AG08396 (cell line): ENCODE measurements at regions not wholly inside any gene's neighbourhood (a gene's known extent, or its start where the extent isn't known, plus 50 kb on each side); places are given as distances from the start of the nearest gene placed in this dataset.
"Not testable (repeated sequence)": the region's sequence is repeated elsewhere in the genome, so short reads cannot be mapped to it uniquely, and the experiment has no call there.

ENCODE experiments used
- DNase-seq: peaks from one replicate; pipeline ENCODE4 v3.0.0; 2012; ENCODE audit warnings: low spot score, mixed read lengths

DNA sequence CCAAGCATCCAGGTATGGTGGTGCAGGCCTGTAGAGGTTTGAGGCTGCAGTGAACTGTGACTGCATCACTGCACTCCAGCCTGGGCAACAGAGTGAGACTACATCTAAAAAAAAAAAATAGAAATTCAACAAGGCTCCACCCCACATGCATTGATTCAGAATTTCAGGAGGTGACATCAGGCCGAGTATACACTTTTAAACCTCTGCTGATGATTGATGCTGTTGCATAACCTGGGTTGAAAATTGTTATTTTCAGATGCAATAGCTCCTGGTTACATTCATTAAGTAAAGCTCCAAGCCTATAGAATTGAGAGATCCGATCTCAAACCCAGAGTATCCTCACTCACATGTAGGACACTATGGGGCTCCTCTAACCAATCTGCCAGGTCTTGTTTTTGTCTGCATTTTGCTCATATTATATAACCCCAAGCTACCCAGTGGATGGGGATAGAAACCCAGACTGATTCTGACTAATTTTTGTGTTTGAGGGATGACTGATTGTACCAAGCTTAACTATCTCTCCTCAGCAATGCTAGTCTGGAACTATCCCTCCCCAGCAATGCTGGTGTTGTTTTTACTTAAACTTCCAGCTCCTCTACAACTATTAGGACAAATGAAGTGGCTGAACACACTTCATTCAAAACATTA lies 123.5 kb upstream of the PREP start:
- DNase-seq, result no peak

DNA sequence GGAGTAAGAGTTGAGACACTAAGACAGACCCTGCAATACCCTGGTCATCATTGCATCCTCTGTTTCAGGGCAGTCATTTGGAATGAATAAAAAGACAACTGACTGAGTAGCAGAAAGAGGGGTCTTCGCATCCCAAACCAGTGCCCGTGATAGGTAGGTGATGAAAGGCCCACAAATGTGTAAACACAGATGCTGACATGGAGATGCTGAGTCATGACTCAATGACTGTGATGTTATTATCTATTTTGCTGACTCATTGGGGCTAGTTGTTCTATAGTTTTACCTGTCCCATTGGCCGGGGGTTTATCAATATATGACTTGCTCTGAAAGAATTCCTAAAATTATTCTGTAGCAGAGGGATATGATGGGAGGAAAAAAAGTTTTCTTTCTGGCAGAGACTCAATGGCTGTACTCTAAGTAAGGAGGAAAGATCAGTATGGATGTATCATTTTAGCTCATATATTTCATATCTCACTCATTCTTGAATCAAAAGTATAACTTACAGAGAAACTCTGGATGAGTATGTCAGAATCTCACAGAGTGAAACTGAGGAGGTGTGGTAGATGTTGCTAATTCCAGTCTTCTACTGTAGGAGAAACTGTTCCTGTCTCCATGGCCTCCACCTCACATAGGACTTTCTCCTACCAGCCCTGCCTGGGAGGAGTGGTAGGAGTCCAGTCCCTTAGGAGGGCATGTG lies 119.9 kb upstream of the PREP start:
- DNase-seq, result peak; percentile 12

DNA sequence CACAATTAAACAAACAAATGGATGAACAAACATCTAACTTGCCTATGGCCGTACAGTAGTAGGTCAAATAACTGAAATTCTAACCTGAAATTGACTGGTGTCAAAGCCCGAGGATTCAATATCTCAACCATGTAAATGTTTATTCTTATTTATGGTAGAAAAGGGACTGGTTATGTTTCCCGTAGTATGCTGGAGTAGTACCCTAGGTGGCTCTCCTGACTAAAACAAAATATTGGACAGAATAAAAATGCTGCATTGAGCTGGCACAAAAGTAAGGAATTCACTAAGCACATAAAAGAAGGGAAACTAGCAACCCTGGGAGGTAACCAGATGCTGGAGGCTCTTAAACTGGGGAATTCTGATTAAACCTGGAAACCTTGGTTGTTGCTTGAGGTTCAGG lies 117.1 kb upstream of the PREP start:
- DNase-seq, result no peak

DNA sequence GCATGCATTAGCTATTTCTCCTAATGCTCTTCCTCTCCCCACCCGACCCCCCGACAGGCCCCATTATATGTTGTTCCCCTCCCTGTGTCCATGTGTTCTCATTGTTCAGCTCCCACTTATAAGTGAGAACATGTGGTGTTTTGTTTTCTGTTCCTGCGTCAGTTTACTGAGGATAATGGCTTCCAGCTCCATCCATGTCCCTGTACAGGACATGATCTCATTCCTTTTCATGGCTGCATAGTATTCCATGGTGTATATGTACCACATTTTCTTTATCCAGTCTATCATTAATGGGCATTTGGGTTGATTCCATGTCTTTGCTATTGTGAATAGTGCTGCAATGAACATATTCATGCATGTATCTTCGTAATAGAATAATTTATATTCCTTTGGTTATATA lies 116.1 kb upstream of the PREP start:
- DNase-seq, result not testable (repeated sequence)

DNA sequence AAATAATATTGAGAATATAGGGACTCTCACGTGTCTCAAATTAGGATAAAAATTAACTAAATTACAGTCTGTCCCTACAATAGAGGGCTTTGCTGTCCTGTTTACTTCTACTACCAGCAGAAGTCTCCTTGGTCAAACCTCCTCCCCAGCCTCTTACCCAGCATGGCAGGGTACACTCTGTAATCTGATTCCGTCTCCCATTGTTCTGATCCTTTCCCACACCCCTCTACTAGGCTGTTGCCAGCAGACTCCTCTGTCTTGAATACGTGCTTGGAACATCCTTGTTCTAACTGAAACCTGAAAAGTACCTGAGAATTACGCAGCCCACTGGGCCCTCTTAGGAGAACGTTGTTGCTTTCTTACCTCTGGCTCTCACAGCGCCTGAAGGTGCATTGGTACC lies 112.2 kb upstream of the PREP start:
- no peak for DNase-seq

DNA sequence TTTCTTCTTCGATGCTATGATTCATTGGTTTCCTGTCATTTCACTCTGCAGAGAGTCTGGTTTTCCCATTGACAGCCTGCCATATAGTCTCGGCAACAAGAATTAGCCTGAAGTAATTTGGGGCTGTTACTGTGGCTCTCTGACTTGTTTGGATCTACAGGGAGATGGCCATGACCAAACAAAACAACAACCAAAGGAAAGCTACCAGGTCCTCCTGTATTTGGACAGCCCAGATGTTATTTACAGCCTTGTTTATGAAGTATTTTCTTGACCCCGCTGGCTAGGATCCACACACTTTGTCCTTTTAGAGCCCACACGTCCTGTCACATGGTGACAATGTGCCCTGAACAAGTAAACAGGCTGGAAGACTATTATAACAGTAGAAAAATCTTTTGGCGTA lies 111.4 kb upstream of the PREP start:
- DNase-seq, result no peak

DNA sequence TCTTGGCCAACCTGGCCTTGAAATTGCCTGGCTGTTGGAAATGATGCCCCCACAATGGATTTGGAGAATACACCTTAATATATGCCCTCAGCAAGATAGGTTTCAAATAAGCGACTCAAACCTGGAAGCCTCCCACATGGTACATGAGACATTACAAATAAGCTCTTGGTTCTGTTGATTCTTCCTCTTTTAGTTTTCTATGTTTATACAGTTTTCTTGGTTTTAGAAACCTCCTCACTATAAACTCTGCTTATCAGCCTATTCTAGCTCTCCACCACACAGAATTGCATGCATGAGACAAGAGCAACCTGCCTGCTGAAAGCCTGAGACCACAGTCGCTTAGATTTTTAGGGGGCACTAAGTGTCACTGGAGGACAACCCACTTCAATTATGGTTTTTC lies 108.8 kb upstream of the PREP start:
- DNase-seq, result no peak

DNA sequence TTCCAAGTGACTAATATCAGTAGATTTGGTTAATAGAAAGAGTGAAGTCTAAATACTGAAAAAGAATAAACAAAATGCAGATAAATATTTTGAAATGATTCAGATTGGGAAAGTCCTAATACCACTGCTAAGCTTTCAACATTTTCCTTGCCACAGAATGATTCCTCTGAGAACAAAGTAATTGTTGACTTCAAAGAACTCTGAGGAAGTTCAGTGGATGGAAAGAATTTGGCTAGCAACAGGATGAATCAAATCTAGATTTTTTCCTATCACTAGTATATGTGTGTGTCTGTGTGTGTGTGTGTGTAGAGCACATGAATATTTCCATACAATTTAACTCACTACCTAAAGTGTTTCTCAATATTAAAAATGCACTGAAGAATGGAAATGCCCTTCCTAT lies 107.9 kb upstream of the PREP start:
- peak; percentile 26 for DNase-seq

DNA sequence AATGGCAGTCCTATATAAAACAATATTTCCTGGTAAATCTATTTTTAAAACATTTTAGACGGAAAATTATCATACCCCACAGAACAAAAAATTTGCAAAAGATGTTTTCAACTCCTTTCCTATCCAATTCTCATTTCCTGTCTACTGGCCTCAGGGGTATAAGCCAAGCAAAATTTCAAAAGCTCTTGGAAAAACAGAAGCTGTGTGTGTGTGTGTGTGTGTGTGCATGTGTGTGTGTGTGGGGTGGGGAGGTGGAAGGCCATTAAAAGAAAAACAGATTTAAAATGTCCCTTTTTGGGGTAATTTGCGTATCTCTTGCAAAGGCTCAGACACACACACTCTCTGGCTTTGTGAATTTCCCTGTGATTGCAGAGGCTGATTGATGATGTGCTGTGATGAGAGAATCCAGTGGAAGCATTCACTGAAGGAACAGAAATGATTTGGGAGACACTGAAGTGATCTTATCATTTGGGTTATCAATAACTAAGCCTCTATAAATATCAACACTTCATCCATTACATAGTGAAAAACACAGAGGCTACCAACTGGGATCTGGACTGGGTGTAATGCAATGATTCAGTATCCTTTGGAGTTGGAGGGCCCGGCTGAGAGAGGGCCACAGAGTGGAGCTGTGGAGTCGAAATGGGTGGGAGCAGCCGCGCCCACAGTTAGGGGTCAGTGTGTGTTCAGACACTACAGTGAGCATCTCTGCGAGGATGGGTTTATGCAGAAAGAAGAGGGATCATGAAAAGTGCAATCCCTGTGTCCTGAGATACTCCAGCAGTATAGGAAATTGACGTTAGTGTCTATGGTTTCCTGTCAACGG lies 106.8 kb upstream of the PREP start:
- no peak for DNase-seq

DNA sequence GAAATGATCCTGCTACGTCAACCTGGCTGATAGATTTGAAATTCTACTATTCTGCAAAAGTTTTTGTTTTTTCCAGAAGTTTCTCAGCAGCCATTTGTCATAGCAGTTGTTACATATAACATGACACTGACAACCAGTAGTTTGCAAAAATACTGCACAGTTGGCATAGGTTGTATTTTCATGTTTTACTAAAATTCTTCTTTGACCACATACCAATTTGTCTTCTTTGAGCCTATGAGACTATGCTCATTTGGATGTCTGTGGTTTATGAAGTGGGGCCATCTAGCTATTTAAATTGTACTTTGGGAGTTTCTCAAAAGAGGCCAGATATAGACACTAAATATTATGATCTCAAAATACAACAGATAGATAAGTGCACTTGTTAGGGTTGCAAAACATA lies 104.9 kb upstream of the PREP start:
- DNase-seq, result no peak

DNA sequence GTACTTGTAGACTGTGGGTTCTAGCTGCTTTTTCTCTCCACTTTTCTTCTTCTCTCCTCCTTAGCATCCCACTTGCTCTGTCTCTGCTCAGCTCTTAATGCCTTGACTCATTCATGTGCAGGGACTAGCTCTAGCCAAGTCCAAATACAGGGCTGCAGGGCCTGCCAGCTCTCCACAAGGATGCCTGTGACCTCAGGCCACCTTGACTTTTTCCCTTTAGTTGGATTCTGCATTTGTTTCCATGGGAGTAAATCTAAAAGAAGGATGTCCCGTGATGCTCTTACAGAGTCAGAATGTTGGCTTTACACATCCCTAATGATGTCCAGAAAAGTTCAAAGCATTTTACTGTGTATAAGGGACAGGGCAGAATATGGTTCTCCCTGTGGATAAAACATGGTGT lies 101.8 kb upstream of the PREP start:
- no peak for DNase-seq

DNA sequence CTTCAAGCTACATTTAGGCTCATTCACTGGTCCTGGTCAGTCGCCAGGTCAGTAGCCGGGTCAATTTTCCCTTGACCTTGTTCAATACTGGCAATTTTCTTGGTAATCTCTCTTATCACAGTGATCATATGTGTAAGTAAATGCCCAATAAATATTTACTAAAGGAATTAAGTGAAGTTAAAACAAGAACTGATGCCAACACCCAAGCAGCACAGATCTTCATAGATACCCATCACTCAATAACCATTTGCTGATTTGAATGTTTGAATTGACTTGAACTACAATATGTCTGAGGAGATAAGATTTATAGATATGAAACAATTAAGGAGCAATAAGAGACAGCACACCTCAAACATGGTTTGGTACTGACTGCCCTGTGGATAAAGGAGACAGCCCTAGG lies 100.8 kb upstream of the PREP start:
- no peak for DNase-seq

DNA sequence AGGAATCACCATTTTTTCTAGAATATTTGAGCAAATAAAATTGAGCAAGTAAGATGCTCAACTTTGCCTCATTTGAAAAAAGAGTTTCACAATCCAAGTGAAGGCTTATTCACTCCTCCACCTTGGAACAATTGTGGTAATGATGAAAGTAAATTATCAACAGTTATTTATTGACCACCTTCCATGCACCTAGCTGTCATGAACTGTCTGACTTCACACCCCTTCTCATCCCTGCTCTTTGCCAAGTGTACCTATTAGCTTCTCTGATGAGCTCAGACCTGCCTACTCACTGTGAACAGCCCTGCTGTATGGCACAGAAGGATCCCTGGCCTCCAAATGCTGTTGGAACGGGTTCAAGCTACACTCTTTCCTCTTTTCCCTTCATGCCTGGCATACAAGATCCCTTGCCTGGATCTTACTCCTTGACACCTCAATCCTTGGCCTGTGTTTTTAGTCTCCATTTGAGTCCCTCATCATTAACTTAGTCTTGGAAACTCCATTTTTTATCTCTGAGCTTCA lies 99.0 kb upstream of the PREP start:
- DNase-seq, result no peak

DNA sequence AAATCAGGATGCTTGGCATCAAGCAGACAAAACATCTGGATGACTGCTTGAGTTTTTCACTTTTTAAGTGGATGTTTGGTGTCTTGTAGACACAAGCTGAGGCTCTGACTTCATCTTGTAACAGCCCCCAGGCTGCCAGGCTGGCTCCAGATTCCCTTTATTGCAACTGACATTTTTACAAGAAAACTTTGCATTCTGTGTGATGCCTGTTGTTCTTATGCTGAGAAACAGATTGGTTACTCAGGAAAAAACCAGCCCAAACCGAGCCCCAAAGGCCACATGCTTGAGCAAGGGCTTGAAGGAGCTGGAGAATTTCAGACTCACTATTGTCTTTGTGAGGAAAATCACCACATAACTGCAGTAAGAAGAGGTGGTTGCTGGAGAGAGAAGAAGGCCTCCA lies 98.4 kb upstream of the PREP start:
- DNase-seq, result no peak

DNA sequence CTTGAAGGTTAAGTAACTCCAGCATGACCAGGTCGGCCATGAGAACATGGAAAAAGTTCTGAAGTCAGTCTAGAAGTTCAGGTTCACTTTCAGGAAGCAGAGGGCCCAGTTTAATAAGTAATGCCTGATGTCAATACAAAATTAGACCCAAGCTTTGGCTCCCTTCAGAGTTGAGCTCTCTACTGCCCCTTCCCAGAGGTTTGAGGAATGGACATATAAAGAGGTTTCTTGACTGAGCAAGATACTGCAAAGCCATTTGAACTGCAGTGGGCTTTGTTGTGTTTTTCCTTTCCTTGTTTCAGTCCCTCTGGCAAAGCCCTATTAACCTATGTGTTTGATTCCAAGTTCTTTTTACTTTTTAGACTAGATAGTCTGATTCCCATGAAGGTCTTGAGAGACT lies 97.8 kb upstream of the PREP start:
- DNase-seq, result no peak

DNA sequence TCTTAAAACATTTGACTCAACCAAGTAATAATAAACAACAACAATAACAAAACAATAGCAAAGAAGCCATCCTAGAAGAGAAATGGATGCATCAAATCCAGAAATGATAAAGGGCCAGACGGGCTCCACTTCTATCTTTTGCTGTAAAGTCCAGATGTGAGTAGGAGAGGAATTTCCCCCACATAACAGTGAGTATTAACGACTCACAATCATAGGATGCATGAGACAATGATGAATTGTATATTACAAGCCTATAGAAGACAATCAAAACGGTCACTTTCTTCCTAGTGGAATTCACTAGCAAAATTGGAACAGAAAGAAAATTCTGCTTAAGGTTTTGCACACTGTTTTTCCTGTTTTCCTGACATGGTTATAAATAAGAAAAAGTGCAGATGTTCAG lies 97.0 kb upstream of the PREP start:
- DNase-seq, result no peak

DNA sequence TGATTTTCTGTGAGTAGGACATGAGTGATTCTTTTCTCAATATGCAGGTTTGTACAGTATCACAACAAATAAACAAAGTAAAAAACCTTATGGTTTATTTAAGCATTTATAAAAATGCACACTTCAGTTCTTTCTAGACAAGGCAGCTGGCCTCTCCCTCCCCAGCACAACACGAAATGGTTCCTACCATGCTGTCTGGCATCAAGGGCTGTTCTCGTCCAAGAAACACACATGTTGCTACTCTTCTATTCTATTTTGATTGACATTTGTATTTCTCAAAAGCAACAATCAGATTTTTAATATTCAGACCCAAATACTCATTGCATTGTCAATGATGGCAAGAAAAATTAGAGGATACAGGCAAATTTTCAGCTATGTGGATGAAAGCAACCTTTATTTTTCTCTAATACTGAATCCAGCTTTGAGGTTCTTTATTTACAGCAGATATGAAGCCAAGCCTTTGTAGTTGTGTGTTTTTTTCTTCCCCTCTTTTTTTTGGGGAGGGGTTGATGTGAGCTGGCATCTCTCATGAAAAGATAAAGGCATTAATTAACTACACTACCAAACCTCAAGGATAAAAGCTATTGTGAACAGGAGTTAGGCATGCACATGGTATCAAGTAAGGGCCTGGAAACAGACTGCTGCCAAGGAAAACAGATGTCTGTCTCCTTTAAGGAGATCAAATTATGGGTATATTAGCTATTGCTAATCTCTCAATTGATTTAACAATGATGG lies 96.4 kb upstream of the PREP start:
- DNase-seq, result no peak

DNA sequence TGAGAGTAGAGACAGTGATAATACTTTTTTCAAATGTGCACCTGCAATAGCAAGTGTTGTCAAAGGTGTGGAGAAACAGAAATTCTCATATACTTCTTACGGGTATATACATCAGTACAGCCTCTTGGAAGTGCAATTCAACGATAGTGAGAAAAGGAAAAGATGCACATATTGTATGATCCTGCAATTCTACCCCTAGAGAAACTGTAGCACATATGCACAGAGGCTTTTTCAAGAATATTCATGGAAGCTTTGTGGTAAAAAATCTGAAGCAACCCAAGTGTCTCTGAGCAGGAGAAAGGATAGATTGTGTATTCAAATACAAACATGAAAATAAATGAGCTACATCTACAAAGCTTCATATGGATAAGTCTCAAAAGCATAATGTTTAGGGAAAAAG lies 94.7 kb upstream of the PREP start:
- DNase-seq, result no peak

DNA sequence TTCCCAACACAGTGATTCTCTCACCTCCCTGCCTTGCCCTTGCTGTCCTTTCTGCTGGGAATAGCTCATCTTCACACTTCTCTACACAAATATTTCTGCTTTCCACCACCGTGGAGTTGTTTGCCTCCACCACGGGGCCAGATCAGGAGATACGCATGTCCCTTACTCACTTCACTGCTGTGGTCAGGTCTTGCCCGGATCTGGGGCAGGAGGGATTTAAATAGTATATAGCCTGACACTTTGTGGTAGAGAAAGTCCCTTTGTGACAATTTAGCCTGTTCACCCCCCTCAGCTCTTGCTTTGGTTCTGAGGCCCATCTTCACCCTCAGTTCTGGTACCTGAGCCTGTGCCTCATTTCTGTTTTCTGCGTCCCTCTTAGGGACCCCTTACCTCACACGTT lies 92.6 kb upstream of the PREP start:
- DNase-seq, result no peak

DNA sequence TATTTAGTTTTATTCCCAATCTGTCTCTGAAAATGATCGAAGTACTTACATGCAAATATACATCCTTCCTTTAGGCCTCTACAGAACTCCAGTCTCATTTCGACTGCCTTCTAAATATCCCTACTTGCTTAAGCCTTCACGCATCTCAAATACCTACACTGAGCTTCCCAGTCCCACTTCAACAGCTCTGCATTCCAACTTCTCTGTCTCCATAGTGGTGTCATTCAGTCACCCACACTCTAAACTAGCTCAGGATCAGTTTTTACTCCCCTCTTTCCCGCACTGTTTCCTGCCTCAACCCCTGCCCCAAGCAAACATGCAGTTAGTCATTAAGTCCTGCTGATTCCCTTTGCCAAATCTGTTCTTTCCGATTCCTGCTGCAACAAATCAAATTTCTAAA lies 91.8 kb upstream of the PREP start:
- no peak for DNase-seq

DNA sequence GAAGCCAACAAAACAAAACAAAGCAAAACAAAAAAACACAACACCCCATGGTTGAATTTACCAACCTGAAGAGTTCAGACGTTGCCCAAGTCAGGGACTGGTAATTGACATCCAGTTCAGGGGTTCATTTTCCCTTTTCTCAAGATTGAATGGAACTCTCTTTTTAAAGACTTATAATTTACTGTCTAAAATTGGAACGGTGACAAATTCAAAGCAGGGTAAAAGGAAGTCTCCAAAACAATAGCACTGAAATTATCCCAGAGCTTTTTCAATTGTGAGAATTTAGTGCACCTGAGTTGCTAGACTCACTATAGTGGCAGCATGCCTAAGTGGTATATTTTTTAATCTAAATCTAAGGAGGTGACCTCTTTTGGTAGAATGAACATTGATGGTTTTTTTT lies 90.9 kb upstream of the PREP start:
- no peak for DNase-seq
